ENCODE measurements at regions not wholly inside any gene's neighbourhood (a gene's known extent, or its start where the extent isn't known, plus 50 kb on each side); places are given as distances from the start of the nearest gene placed in this dataset.

- ATAC-seq (no peak), DNase-seq (ENCODE audit: low read depth, low spot score) (no peak)
- ChIA-PET CTCF (no interaction called here), POLR2A (no interaction called here)
- TF ChIP-seq SIN3A (IDR thresholded peaks at IDR 0.05; ENCODE audit: borderline replicate concordance, insufficient read depth, low read depth, low read length), result no peak
- no peak for TF ChIP-seq POLR2AphosphoS5 (IDR thresholded peaks at IDR 0.05; ENCODE audit: low read depth, low read length)
- TF ChIP-seq, protein P1, sequence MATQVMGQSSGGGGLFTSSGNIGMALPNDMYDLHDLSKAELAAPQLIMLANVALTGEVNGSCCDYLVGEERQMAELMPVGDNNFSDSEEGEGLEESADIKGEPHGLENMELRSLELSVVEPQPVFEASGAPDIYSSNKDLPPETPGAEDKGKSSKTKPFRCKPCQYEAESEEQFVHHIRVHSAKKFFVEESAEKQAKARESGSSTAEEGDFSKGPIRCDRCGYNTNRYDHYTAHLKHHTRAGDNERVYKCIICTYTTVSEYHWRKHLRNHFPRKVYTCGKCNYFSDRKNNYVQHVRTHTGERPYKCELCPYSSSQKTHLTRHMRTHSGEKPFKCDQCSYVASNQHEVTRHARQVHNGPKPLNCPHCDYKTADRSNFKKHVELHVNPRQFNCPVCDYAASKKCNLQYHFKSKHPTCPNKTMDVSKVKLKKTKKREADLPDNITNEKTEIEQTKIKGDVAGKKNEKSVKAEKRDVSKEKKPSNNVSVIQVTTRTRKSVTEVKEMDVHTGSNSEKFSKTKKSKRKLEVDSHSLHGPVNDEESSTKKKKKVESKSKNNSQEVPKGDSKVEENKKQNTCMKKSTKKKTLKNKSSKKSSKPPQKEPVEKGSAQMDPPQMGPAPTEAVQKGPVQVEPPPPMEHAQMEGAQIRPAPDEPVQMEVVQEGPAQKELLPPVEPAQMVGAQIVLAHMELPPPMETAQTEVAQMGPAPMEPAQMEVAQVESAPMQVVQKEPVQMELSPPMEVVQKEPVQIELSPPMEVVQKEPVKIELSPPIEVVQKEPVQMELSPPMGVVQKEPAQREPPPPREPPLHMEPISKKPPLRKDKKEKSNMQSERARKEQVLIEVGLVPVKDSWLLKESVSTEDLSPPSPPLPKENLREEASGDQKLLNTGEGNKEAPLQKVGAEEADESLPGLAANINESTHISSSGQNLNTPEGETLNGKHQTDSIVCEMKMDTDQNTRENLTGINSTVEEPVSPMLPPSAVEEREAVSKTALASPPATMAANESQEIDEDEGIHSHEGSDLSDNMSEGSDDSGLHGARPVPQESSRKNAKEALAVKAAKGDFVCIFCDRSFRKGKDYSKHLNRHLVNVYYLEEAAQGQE (IDR thresholded peaks at IDR 0.05; ENCODE audit: insufficient read depth in 1 of 2, low read depth in 2 of 2, low read length in 1 of 2), result no peak
- TF ChIP-seq TCF7L2 (IDR thresholded peaks at IDR 0.05; ENCODE audit: low read depth, low read length), result no peak
- TF ChIP-seq, protein P2, sequence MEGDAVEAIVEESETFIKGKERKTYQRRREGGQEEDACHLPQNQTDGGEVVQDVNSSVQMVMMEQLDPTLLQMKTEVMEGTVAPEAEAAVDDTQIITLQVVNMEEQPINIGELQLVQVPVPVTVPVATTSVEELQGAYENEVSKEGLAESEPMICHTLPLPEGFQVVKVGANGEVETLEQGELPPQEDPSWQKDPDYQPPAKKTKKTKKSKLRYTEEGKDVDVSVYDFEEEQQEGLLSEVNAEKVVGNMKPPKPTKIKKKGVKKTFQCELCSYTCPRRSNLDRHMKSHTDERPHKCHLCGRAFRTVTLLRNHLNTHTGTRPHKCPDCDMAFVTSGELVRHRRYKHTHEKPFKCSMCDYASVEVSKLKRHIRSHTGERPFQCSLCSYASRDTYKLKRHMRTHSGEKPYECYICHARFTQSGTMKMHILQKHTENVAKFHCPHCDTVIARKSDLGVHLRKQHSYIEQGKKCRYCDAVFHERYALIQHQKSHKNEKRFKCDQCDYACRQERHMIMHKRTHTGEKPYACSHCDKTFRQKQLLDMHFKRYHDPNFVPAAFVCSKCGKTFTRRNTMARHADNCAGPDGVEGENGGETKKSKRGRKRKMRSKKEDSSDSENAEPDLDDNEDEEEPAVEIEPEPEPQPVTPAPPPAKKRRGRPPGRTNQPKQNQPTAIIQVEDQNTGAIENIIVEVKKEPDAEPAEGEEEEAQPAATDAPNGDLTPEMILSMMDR (IDR thresholded peaks at IDR 0.05), result no peak
- H3K36me3 ChIP-seq (ENCODE audit: control insufficient read depth, insufficient read depth, low read length), result no peaks in the 10 kb centered on the region
- in situ Hi-C loops (cut with HindIII; ENCODE audit: low pct_unique_long_range_greater_than_20kb, low sequenced_read_pairs) (no loop called here), intact Hi-C loops (cut with micrococcal nuclease; ENCODE audit: unreplicated experiment) (no loop called here)
- no peaks in the 10 kb centered on the region for H3K4me1 ChIP-seq (ENCODE audit: control insufficient read depth, insufficient read depth, low read length)
- H3K27ac ChIP-seq (ENCODE audit: low read length), result no peak overlapping the region
- no TSS peak for BruUV-seq (replicated peaks)
- no peaks in the 10 kb centered on the region for H3K27me3 ChIP-seq (ENCODE audit: control insufficient read depth, insufficient read depth, low read length)
- H3K4me3 ChIP-seq (ENCODE audit: low read depth in 2 of 2, low read length in 2 of 2), result no peak overlapping the region
- H3K9me3 ChIP-seq (ENCODE audit: control insufficient read depth, insufficient read depth, low read depth, low read length), result no peaks in the 10 kb centered on the region
These were observed 127.5 kb upstream of the GIMD1 start for GRCh38 chr4:106496061-106496460.

DNA sequence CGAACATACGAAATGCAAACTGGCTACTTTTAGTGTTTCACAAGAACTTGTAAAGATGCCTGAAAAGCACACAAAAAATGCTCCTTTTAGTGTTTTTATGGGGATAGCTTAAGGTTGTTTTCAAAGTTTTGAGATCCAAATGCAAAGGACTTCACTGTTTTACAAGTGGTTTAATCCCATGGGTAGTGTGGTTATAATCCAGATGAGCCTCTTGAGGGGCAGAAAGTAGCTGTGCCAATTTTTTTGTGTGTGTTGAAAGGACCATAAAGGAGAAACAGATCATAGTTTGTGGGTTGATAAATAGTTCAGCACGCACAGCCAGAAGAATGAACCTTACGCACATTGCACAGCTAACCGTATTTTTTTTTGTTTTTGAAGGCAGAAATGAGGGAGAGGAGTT is 126.9 kb upstream of the GIMD1 start:
- in situ Hi-C loops (cut with HindIII; ENCODE audit: low pct_unique_long_range_greater_than_20kb, low sequenced_read_pairs), result no loop called here
- no peaks in the 10 kb centered on the region for H3K36me3 ChIP-seq (ENCODE audit: control insufficient read depth, insufficient read depth, low read length)
- intact Hi-C loops (cut with micrococcal nuclease; ENCODE audit: unreplicated experiment), result no loop called here
- POLR2A ChIA-PET, result no interaction called here
- no peak overlapping the region for H3K27ac ChIP-seq (ENCODE audit: low read length)
- no peak for TF ChIP-seq SIN3A (IDR thresholded peaks at IDR 0.05; ENCODE audit: borderline replicate concordance, insufficient read depth, low read depth, low read length)
- TF ChIP-seq POLR2AphosphoS5 (IDR thresholded peaks at IDR 0.05; ENCODE audit: low read depth, low read length), result no peak
- TF ChIP-seq, protein P2 (IDR thresholded peaks at IDR 0.05), result no peak
- no peak for TF ChIP-seq TCF7L2 (IDR thresholded peaks at IDR 0.05; ENCODE audit: low read depth, low read length)
- TF ChIP-seq, protein P1 (IDR thresholded peaks at IDR 0.05; ENCODE audit: insufficient read depth in 1 of 2, low read depth in 2 of 2, low read length in 1 of 2), result no peak
- ATAC-seq (no peak), DNase-seq (ENCODE audit: low read depth, low spot score) (no peak)
- H3K9me3 ChIP-seq (ENCODE audit: control insufficient read depth, insufficient read depth, low read depth, low read length), result no peaks in the 10 kb centered on the region
- BruUV-seq (replicated peaks), result no TSS peak
- H3K27me3 ChIP-seq (ENCODE audit: control insufficient read depth, insufficient read depth, low read length), result no peaks in the 10 kb centered on the region
- no peaks in the 10 kb centered on the region for H3K4me1 ChIP-seq (ENCODE audit: control insufficient read depth, insufficient read depth, low read length)
- CTCF ChIA-PET, result no interaction called here
- H3K4me3 ChIP-seq (ENCODE audit: low read depth in 2 of 2, low read length in 2 of 2), result no peak overlapping the region

Data from Panc1 (cell line).